ENCODE measurements at regions not wholly inside any gene's neighbourhood (a gene's known extent, or its start where the extent isn't known, plus 50 kb on each side); places are given as distances from the start of the nearest gene placed in this dataset.

GRCh38 chr20:12679447-12679846 is 329.3 kb upstream of the SPTLC3 start:
- Histone ChIP-seq H3K9me3 (ENCODE audit: control insufficient read depth, low read length) (no peaks in the 10 kb centered on the region), H3K9ac (ENCODE audit: low read length) (no peak overlapping the region), H3K27me3 (replicated peaks; ENCODE audit: control insufficient read depth, insufficient read depth, low read length) (no peaks in the 10 kb centered on the region), H3K4me1 (ENCODE audit: control insufficient read depth, insufficient read depth, low read length) (no peaks in the 10 kb centered on the region), H3K4me3 (ENCODE audit: low read length) (no peak overlapping the region), H3K36me3 (ENCODE audit: control insufficient read depth, insufficient read depth, low read length, severe bottlenecking) (no peaks in the 10 kb centered on the region)
- DNase-seq (ENCODE audit: low read depth), result no peak

GRCh38 chr20:12682613-12683012 is 326.2 kb upstream of the SPTLC3 start:
- DNase-seq (ENCODE audit: low read depth), result no peak
- H3K4me3 ChIP-seq (ENCODE audit: low read length), result no peak overlapping the region
- no peaks in the 10 kb centered on the region for H3K27me3 ChIP-seq (replicated peaks; ENCODE audit: control insufficient read depth, insufficient read depth, low read length)
- H3K9me3 ChIP-seq (ENCODE audit: control insufficient read depth, low read length), result peaks cover 2% of the 10 kb centered on the region
- no peak overlapping the region for H3K9ac ChIP-seq (ENCODE audit: low read length)
- no peaks in the 10 kb centered on the region for H3K4me1 ChIP-seq (ENCODE audit: control insufficient read depth, insufficient read depth, low read length)
- no peaks in the 10 kb centered on the region for H3K36me3 ChIP-seq (ENCODE audit: control insufficient read depth, insufficient read depth, low read length, severe bottlenecking)

- H3K27me3 ChIP-seq (replicated peaks; ENCODE audit: control insufficient read depth, insufficient read depth, low read length), result no peaks in the 10 kb centered on the region
- no peak overlapping the region for H3K4me3 ChIP-seq (ENCODE audit: low read length)
- H3K9ac ChIP-seq (ENCODE audit: low read length), result no peak overlapping the region
- H3K36me3 ChIP-seq (ENCODE audit: control insufficient read depth, insufficient read depth, low read length, severe bottlenecking), result no peaks in the 10 kb centered on the region
- peaks cover 2% of the 10 kb centered on the region for H3K9me3 ChIP-seq (ENCODE audit: control insufficient read depth, low read length)
- no peaks in the 10 kb centered on the region for H3K4me1 ChIP-seq (ENCODE audit: control insufficient read depth, insufficient read depth, low read length)
- DNase-seq (ENCODE audit: low read depth), result no peak
These were observed 321.3 kb upstream of the SPTLC3 start for GRCh38 chr20:12687476-12687875.

GRCh38 chr20:12695937-12696336 is 312.8 kb upstream of the SPTLC3 start:
- H3K27me3 ChIP-seq (replicated peaks; ENCODE audit: control insufficient read depth, insufficient read depth, low read length), result no peaks in the 10 kb centered on the region
- no peak overlapping the region for H3K4me3 ChIP-seq (ENCODE audit: low read length)
- DNase-seq (ENCODE audit: low read depth), result no peak
- H3K4me1 ChIP-seq (ENCODE audit: control insufficient read depth, insufficient read depth, low read length), result no peaks in the 10 kb centered on the region
- H3K9me3 ChIP-seq (ENCODE audit: control insufficient read depth, low read length), result no peaks in the 10 kb centered on the region
- H3K36me3 ChIP-seq (ENCODE audit: control insufficient read depth, insufficient read depth, low read length, severe bottlenecking), result no peaks in the 10 kb centered on the region
- H3K9ac ChIP-seq (ENCODE audit: low read length), result no peak overlapping the region

- Histone ChIP-seq H3K4me1 (ENCODE audit: control insufficient read depth, insufficient read depth, low read length) (no peaks in the 10 kb centered on the region), H3K36me3 (ENCODE audit: control insufficient read depth, insufficient read depth, low read length, severe bottlenecking) (no peaks in the 10 kb centered on the region), H3K4me3 (ENCODE audit: low read length) (no peak overlapping the region), H3K27me3 (replicated peaks; ENCODE audit: control insufficient read depth, insufficient read depth, low read length) (no peaks in the 10 kb centered on the region), H3K9ac (ENCODE audit: low read length) (no peak overlapping the region), H3K9me3 (ENCODE audit: control insufficient read depth, low read length) (no peaks in the 10 kb centered on the region)
- DNase-seq (ENCODE audit: low read depth), result no peak
These were observed 310.0 kb upstream of the SPTLC3 start for GRCh38 chr20:12698817-12699216.

GRCh38 chr20:12699374-12700228 is 309.2 kb upstream of the SPTLC3 start:
- Histone ChIP-seq H3K9ac (ENCODE audit: low read length) (no peak overlapping the region), H3K36me3 (ENCODE audit: control insufficient read depth, insufficient read depth, low read length, severe bottlenecking) (no peaks in the 10 kb centered on the region), H3K4me3 (ENCODE audit: low read length) (no peak overlapping the region), H3K27me3 (replicated peaks; ENCODE audit: control insufficient read depth, insufficient read depth, low read length) (no peaks in the 10 kb centered on the region), H3K9me3 (ENCODE audit: control insufficient read depth, low read length) (no peaks in the 10 kb centered on the region), H3K4me1 (ENCODE audit: control insufficient read depth, insufficient read depth, low read length) (no peaks in the 10 kb centered on the region)
- no peak for DNase-seq (ENCODE audit: low read depth)

- H3K27me3 ChIP-seq (replicated peaks; ENCODE audit: control insufficient read depth, insufficient read depth, low read length), result no peaks in the 10 kb centered on the region
- DNase-seq (ENCODE audit: low read depth), result no peak
- H3K9me3 ChIP-seq (ENCODE audit: control insufficient read depth, low read length), result no peaks in the 10 kb centered on the region
- H3K36me3 ChIP-seq (ENCODE audit: control insufficient read depth, insufficient read depth, low read length, severe bottlenecking), result no peaks in the 10 kb centered on the region
- H3K4me3 ChIP-seq (ENCODE audit: low read length), result no peak overlapping the region
- H3K9ac ChIP-seq (ENCODE audit: low read length), result no peak overlapping the region
- no peaks in the 10 kb centered on the region for H3K4me1 ChIP-seq (ENCODE audit: control insufficient read depth, insufficient read depth, low read length)
These were observed 308.1 kb upstream of the SPTLC3 start for GRCh38 chr20:12700701-12701100.

- Histone ChIP-seq H3K4me1 (ENCODE audit: control insufficient read depth, insufficient read depth, low read length) (no peaks in the 10 kb centered on the region), H3K9ac (ENCODE audit: low read length) (no peak overlapping the region), H3K4me3 (ENCODE audit: low read length) (no peak overlapping the region), H3K36me3 (ENCODE audit: control insufficient read depth, insufficient read depth, low read length, severe bottlenecking) (no peaks in the 10 kb centered on the region), H3K27me3 (replicated peaks; ENCODE audit: control insufficient read depth, insufficient read depth, low read length) (no peaks in the 10 kb centered on the region), H3K9me3 (ENCODE audit: control insufficient read depth, low read length) (no peaks in the 10 kb centered on the region)
- no peak for DNase-seq (ENCODE audit: low read depth)
These were observed 306.5 kb upstream of the SPTLC3 start for GRCh38 chr20:12702312-12702711.

GRCh38 chr20:12715371-12715770 is 293.4 kb upstream of the SPTLC3 start:
- no peaks in the 10 kb centered on the region for H3K36me3 ChIP-seq (ENCODE audit: control insufficient read depth, insufficient read depth, low read length, severe bottlenecking)

GRCh38 chr20:12715991-12716680 is 292.6 kb upstream of the SPTLC3 start:
- no peak for DNase-seq (ENCODE audit: low read depth)
- Histone ChIP-seq H3K9me3 (ENCODE audit: control insufficient read depth, low read length) (peaks cover 3% of the 10 kb centered on the region), H3K36me3 (ENCODE audit: control insufficient read depth, insufficient read depth, low read length, severe bottlenecking) (no peaks in the 10 kb centered on the region), H3K4me3 (ENCODE audit: low read length) (no peak overlapping the region), H3K4me1 (ENCODE audit: control insufficient read depth, insufficient read depth, low read length) (no peaks in the 10 kb centered on the region), H3K27me3 (replicated peaks; ENCODE audit: control insufficient read depth, insufficient read depth, low read length) (no peaks in the 10 kb centered on the region), H3K9ac (ENCODE audit: low read length) (no peak overlapping the region)

More at GRCh38 chr20:12715371-12715770, 293.4 kb upstream of the SPTLC3 start:
- DNase-seq (ENCODE audit: low read depth), result no peak
- Histone ChIP-seq H3K9me3 (ENCODE audit: control insufficient read depth, low read length) (peaks cover 3% of the 10 kb centered on the region), H3K27me3 (replicated peaks; ENCODE audit: control insufficient read depth, insufficient read depth, low read length) (no peaks in the 10 kb centered on the region), H3K9ac (ENCODE audit: low read length) (no peak overlapping the region), H3K4me1 (ENCODE audit: control insufficient read depth, insufficient read depth, low read length) (no peaks in the 10 kb centered on the region), H3K4me3 (ENCODE audit: low read length) (no peak overlapping the region)

GRCh38 chr20:12717061-12717460 is 291.7 kb upstream of the SPTLC3 start:
- H3K36me3 ChIP-seq (ENCODE audit: control insufficient read depth, insufficient read depth, low read length, severe bottlenecking), result no peaks in the 10 kb centered on the region
- peaks cover 3% of the 10 kb centered on the region for H3K9me3 ChIP-seq (ENCODE audit: control insufficient read depth, low read length)
- H3K4me3 ChIP-seq (ENCODE audit: low read length), result no peak overlapping the region
- H3K27me3 ChIP-seq (replicated peaks; ENCODE audit: control insufficient read depth, insufficient read depth, low read length), result no peaks in the 10 kb centered on the region
- no peak overlapping the region for H3K9ac ChIP-seq (ENCODE audit: low read length)
- H3K4me1 ChIP-seq (ENCODE audit: control insufficient read depth, insufficient read depth, low read length), result no peaks in the 10 kb centered on the region
- DNase-seq (ENCODE audit: low read depth), result no peak

Measured in adipocyte (in vitro differentiated cells).